NCI-H2081 (cell line): ENCODE measurements at regions not wholly inside any gene's neighbourhood (a gene's known extent, or its start where the extent isn't known, plus 50 kb on each side); places are given as distances from the start of the nearest gene placed in this dataset.

Experiments
- DNase-seq, 2 experiments: peaks; one replicate each; lab custom pipeline; 2025; lab: John Stamatoyannopoulos, UW

DNA sequence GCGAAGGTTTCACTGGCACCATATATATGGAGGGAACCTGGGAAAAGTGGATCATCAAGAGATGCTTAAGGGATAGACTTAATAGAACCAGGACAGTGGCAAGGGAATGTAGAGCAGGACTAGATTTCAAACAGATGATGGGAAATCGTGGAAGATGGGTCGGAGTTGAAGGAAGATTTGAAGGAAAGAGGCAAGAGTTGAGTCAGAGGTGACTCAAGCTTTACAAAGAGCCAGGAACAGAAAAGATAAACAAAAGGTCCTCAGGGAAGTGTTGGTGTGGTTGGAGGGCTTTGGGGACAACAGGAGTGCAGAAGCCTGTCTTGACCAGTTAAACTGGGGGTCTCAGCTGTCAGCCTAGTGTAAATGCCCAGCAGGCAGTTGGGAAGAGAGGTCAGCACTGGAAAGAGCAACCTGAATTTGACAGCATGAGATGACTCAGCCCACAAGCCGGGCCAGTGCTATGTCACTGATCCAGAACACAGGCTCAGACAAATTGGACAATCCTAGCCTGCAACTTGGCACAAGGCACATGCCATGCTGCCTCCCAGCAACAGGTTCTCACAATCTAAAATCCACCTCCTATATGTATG, 230.5 kb downstream of the IDS start:
- no peak for DNase-seq

DNA sequence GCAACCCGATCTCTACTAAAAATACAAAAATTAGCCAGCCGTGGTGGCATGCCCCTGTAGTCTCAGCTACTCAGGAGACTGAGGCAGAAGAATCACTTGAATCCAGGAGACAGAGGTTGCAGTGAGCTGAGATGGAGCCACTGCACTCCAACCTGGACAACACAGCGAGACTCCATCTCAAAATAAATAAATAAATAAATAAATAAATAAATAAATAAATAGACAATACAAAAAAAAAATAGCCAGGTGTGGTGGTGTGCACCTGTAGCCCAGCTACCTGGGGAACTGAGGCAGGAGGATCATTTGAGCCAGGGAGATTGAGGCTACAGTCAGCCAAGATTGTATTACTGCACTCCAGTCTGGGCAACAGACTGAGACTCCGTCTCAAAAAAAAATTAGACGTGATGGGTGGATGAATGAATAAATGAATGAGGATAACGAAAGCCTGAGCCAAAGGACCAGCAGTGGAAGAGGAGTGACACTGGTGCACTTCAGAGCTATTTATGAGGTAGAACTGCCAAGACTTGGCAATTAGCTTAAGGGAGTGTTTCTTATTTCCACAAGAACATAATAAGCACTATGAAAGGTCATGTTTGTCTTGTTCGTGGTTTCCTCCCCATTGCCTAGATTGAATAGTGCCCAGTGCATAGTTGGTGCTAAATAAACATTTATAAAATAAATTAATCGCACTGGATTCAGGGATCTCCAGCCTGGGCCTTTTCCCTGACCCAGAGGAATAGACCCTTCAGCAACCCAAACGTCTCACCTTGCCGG, 232.2 kb downstream of the IDS start:
- no peak for DNase-seq

DNA sequence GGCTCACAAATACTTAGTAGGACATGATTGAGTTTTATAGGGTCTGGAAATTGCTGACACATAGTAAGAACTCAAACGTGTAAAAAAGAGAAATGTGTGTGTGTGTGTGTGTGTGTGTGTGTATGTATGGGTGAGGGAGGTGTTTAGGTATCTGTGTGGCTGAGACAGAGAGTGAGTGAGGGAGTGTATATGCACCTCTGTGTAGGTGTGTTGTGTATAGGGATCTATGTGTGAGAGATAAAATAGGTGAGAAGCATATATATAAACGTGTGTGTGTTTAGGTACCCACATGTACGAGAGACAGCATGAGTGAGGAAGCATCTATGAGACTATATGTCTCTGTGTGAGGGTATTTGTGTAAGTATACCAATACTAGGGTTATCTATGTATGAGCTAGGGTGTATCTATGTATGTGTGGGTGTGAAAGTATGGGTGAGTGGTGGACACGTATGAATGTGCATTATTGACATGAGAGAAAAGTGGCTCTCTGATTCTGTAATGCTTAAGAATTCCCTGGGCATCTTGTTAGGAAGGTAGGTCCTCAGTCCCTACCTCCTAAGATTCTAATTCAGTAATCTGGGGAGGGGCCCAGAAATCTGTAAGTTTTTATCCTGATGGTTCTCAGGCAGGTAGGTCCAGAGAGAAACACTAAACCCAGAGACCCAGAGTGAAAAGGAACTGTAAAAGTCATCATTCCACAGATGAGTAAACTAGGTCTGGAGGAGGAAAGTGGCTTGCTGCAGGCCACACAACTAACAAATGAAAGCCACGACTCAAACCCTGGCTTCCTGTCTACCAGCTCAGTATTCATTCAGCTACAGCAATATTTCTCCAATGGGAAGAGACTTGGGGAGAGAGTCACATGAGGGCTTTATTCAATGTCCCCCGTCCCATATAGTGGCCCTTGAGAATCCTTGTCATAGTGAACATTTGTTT, 237.0 kb downstream of the IDS start:
- no peak for DNase-seq

GRCh38 chrX:149262086-149262485, 243.0 kb downstream of the IDS start:
- no peak for DNase-seq

DNA sequence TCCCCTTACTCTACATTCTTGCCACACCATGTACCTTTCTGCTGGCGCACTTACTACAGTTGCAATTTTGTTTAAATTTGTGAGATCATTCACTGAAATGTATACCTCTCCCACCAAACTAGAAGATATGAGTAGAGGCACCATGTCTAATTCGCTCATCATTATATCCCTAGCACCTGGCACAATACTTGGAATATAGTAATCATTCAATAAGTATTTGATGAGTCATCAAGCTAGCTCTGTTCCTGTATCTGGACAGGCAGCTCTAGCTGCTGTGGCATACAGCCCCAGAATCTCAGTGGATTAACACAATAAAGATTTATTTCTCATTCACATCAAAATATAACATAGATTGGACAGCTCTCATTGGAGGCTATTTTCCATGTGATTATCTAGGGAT, 245.9 kb downstream of the IDS start:
- DNase-seq: no peak

GRCh38 chrX:149255860-149256259, 249.2 kb downstream of the IDS start:
- DNase-seq: no peak

GRCh38 chrX:149248073-149248625, 257.0 kb downstream of the IDS start:
- no peak for DNase-seq

- DNase-seq: no peak
Observed at GRCh38 chrX:149230689-149231088, 274.4 kb downstream of the IDS start.

- DNase-seq: no peak
Observed at GRCh38 chrX:149223854-149224253, 281.3 kb downstream of the IDS start.

- DNase-seq: no peak
Observed at GRCh38 chrX:149222040-149222439, 283.1 kb downstream of the IDS start.

- DNase-seq: no peak
Observed at GRCh38 chrX:149221230-149221629, 283.9 kb downstream of the IDS start.

- no peak for DNase-seq
Observed at GRCh38 chrX:149213264-149213663, 291.8 kb downstream of the IDS start.

DNA sequence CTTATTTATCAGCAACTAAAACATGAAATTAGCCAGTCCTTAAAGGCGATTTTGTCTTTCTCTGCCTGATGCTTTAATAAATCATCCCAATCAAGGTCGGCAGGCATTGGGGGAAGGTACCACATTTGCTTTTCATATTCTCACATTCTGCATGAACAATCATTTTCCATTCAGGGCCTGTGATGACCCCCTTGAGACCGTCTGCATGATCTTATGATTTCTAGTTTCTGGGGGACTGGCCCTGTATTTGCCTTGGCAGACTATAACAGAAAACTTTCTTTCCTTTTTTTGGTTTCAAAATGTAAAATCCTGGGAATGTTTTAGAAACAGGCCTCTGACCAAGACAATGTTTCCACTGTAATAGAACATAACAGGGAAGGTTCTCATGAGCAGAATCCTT, 296.8 kb downstream of the IDS start:
- DNase-seq: no peak

DNA sequence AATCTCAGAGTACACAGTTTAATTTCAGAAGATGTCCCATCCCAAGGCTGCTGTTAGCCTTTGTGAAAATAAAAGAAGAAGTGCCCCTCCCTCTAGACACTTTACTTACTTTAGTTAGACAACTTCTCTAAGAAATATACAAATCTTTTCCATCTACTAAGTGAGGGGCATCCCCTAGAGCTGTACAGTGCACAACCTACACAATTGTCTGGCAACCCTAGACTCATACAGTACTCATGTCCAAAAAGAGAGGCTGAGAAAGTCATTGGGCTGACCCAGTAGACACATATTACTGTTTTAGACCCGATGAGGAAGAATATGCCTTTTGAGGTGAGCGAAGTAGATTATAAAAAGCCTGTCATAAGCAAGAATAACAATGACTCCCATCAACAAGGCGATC, 297.6 kb downstream of the IDS start:
- no peak for DNase-seq

GRCh38 chrX:149205937-149206336, 299.2 kb downstream of the IDS start:
- no peak for DNase-seq

DNA sequence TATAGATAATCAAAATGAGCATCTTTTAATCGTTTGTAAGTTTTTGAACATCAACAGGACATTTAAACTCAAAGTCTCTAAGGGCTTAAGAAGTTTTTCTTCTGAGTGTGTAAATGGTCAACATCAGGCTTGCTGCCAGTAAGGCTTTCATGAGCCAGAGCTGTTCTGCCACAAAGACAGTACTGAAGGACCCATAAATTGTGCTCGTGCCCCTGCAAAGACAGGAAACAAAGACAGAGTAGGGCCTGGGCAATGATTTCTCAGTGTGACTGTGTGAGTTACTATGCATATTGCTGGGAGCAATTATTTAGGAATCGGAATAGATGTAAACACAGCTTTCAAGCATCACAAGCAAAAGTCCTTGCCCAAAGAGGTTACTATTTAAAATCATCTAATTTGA, 300.0 kb downstream of the IDS start:
- no peak for DNase-seq

GRCh38 chrX:149199734-149200133, 305.4 kb downstream of the IDS start:
- DNase-seq: no peak

DNA sequence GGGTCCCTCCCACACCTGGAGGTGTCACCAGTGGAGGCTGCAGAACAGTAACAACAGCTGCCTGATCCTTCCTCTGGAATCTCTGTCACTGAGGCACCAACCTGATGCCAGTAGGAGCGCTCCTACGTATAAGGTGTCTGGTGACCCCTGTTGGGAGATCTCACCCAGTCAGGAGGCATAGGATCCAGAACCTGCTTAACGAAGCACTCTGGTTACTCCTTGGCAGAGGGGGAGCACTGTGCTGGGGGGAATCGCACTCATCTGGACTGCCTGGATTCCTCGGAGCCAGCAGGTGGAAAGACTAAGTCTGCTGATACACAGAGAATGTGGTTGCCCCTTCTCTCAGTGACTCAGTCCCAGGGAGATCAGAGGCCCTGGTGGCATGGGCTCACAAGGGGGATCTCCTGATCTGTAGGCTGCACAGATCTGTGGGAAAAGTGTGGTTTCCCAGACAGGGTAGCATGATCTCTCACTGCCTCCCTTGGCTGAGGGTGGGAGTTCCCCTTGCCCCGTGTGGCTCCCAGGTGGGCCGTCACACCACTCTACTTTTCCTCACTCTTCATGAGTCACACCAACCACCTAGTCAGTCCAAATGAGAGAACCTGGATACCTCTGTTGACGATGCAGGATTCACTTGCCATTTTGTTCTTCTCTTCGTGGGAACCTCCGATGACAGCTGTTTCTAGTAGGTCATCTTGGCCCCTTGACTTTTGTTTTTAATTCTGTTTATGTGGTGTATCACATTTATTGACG, 305.9 kb downstream of the IDS start:
- DNase-seq: no peak

GRCh38 chrX:149185087-149185486, 320.0 kb downstream of the IDS start:
- DNase-seq: no peak

DNA sequence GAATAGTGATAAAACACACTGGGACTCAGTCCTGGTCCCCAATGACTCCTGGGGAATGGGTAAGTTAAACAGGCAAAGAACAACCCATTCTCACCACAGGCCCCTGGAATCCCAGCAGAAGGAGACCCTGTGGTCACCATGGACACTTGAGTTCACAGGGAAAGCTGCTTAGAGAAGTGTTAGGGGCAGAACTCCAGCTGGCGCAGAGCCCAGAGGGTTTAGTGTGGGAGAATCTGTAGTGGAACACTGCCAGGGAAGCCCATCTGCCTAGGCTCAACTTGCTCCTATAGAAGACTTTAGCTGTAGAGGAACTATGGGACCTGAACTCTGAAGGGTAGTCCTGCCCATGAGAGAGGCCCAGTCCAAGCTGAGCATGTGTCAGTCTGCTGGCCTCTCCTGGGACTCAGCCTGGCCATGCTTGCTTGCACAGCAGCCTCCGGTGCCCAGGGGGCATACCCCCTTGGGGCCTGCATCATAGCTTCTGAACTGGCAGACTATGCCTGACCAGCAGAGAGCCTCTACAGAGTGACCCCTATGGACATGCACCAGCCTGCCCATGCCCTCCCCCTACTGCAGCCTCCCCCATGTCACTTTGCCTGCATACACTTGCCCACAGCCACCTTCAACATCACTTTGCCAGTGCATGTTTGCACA, 343.5 kb downstream of the IDS start:
- no peak for DNase-seq

DNA sequence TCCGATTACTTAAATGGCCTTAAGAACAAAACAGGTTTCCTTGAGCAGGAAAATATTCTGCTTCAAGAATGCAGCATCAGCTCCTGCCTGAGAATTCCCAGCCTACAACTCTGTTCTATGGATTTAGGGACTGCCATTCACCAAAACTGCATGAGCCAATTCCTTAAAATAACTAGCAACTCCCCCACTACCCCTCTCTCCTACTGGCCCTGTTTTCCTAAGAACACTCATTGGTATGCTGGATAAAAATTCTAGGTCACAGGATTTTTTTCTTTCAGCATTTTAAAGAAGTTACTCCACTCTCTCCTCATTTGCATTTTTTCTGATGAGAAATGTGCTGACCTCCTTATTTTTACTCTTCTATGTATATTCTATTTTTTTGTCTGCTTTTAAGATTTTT, 347.1 kb downstream of the IDS start:
- DNase-seq: no peak
